ENCODE measurements at regions not wholly inside any gene's neighbourhood (a gene's known extent, or its start where the extent isn't known, plus 50 kb on each side); places are given as distances from the start of the nearest gene placed in this dataset.

DNA sequence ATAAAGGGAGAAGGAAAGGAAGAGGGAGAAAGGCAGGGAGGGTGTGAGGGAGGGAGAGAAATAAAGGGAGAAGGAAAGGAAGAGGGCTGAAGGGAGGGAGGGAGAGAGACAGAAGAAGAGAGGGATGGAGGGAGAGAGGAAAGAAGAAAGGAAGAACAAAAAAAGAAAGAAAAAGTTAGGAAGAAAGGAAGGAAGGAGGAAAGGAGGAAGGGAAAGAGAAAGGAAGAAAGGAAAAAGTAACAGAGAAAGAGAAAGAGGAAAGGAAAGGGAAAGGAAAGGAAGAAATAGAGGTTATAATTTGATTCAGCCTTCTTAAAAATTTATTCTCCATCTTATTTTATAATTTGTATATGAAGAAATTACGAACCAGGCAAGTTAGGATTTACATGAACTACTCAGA lies 836.6 kb upstream of the C9orf72 start:
- Histone ChIP-seq H3K4me1 (ENCODE audit: control insufficient read depth, insufficient read depth, low read length) (no peaks in the 10 kb centered on the region), H3K27ac (ENCODE audit: insufficient read depth, low read depth, low read length, poor library complexity, severe bottlenecking) (no peak overlapping the region), H3K27me3 (ENCODE audit: control insufficient read depth, insufficient read depth, low read length, poor library complexity, severe bottlenecking) (no peaks in the 10 kb centered on the region), H3K36me3 (ENCODE audit: control insufficient read depth, insufficient read depth, low read length) (no peaks in the 10 kb centered on the region), H3K4me3 (ENCODE audit: insufficient read depth, low read depth, low read length) (no peak overlapping the region), H3K9me3 (ENCODE audit: control insufficient read depth, low read length) (no peaks in the 10 kb centered on the region)
- no CpG with 5 or more reads among the region's 1 CpG for WGBS, 2 experiments

DNA sequence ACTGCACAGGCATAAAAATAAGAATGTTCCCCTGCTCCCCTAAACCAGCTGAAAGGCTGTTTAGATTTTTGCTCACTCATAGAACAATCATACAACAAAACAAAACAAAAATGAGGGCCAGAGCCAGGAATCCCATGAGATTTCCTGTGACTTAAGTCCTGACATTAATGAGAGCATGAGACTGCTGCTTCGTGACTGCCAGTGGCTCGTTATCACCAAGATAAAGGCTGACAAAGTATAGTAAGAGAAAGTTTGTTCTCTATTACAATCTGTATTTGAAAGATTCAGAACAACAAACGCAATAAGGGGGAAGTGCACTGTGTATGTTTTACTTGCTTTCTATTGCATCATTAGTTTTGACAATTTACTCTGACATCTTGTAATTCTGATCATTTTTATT lies 837.1 kb upstream of the C9orf72 start:
- no peak overlapping the region for H3K27ac ChIP-seq (ENCODE audit: insufficient read depth, low read depth, low read length, poor library complexity, severe bottlenecking)
- no peaks in the 10 kb centered on the region for H3K4me1 ChIP-seq (ENCODE audit: control insufficient read depth, insufficient read depth, low read length)
- H3K27me3 ChIP-seq (ENCODE audit: control insufficient read depth, insufficient read depth, low read length, poor library complexity, severe bottlenecking), result no peaks in the 10 kb centered on the region
- 83 to 92% methylated on average over 2 to 3 of the region's 3 CpGs for WGBS, 2 experiments
- no peaks in the 10 kb centered on the region for H3K9me3 ChIP-seq (ENCODE audit: control insufficient read depth, low read length)
- no peak overlapping the region for H3K4me3 ChIP-seq (ENCODE audit: insufficient read depth, low read depth, low read length)
- no peaks in the 10 kb centered on the region for H3K36me3 ChIP-seq (ENCODE audit: control insufficient read depth, insufficient read depth, low read length)

DNA sequence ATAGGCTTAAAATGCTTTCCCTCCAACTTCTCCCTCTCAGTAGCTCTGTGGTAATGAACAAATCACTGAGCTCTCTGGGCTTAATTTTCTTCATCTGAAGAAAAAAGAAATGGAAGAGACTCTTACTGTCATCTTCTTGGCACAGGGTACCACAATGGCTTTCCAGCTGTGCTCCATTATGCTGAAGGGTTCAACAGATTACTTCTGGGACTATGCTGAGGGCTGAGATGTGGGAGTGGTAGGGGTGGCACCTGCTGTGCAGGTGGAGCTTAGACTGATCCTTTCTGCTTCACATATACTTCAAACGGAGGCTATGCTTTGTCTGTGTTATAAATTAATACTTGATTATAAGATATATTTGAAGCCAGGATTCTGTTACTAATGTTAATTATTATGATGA lies 840.2 kb upstream of the C9orf72 start:
- Histone ChIP-seq H3K4me1 (ENCODE audit: control insufficient read depth, insufficient read depth, low read length) (no peaks in the 10 kb centered on the region), H3K4me3 (ENCODE audit: insufficient read depth, low read depth, low read length) (no peak overlapping the region)
- WGBS, 2 experiments, result no CpG with 5 or more reads among the region's 1 CpG

DNA sequence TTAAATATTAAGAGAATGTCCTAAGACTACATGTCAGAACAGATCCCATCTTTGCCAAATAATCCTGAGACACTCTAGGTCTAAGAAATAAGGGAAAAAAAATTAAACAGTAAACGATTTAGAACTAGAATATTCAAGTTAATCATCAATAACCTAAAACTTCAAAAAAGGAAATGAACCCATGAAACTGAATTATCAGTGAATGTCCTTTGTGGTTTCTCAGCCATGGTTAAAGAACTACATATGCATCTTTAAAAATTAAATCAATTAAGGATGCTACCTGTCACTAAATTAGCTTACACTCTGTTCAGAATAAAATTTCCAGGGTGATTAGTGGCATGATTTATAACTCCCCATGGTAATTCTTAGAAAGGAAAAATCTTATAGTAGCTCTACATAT lies 850.0 kb upstream of the C9orf72 start:
- H3K4me3 ChIP-seq (ENCODE audit: insufficient read depth, low read depth, low read length), result no peak overlapping the region
- 67% methylated on average over 1 of the region's 1 CpG; no CpG with 5 or more reads in 1 of the 2 experiments for WGBS, 2 experiments
- no peaks in the 10 kb centered on the region for H3K9me3 ChIP-seq (ENCODE audit: control insufficient read depth, low read length)
- no peaks in the 10 kb centered on the region for H3K27me3 ChIP-seq (ENCODE audit: control insufficient read depth, insufficient read depth, low read length, poor library complexity, severe bottlenecking)
- no peak overlapping the region for H3K27ac ChIP-seq (ENCODE audit: insufficient read depth, low read depth, low read length, poor library complexity, severe bottlenecking)
- H3K4me1 ChIP-seq (ENCODE audit: control insufficient read depth, insufficient read depth, low read length), result no peaks in the 10 kb centered on the region
- no peaks in the 10 kb centered on the region for H3K36me3 ChIP-seq (ENCODE audit: control insufficient read depth, insufficient read depth, low read length)

More for the DNA sequence above, 840.2 kb upstream of the C9orf72 start:
- Histone ChIP-seq H3K27me3 (ENCODE audit: control insufficient read depth, insufficient read depth, low read length, poor library complexity, severe bottlenecking) (no peaks in the 10 kb centered on the region), H3K36me3 (ENCODE audit: control insufficient read depth, insufficient read depth, low read length) (no peaks in the 10 kb centered on the region), H3K27ac (ENCODE audit: insufficient read depth, low read depth, low read length, poor library complexity, severe bottlenecking) (no peak overlapping the region), H3K9me3 (ENCODE audit: control insufficient read depth, low read length) (no peaks in the 10 kb centered on the region)

DNA sequence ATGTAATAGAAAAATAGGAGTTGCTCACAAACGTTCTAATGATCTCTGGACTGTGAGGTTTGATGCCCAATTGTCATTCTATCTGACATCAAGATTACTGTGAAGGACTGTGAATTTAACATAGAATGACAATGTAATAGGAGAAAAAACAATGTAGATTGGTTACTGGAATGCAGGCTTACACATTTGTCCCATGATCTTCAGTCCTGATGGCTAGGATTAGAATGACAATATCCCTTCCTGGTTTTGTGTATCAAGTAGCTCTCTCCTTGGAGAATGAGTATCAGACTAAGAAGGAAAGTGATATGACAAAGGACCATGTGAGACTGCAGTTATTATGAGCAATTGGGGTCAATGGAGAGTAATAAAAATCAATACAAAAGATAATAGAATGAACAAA lies 862.2 kb upstream of the C9orf72 start:
- Histone ChIP-seq H3K36me3 (ENCODE audit: control insufficient read depth, insufficient read depth, low read length) (no peaks in the 10 kb centered on the region), H3K4me1 (ENCODE audit: control insufficient read depth, insufficient read depth, low read length) (no peaks in the 10 kb centered on the region), H3K9me3 (ENCODE audit: control insufficient read depth, low read length) (no peaks in the 10 kb centered on the region), H3K27me3 (ENCODE audit: control insufficient read depth, insufficient read depth, low read length, poor library complexity, severe bottlenecking) (no peaks in the 10 kb centered on the region), H3K4me3 (ENCODE audit: insufficient read depth, low read depth, low read length) (no peak overlapping the region), H3K27ac (ENCODE audit: insufficient read depth, low read depth, low read length, poor library complexity, severe bottlenecking) (no peak overlapping the region)
- 85% methylated on average over 1 of the region's 1 CpG for WGBS, 2 experiments

DNA sequence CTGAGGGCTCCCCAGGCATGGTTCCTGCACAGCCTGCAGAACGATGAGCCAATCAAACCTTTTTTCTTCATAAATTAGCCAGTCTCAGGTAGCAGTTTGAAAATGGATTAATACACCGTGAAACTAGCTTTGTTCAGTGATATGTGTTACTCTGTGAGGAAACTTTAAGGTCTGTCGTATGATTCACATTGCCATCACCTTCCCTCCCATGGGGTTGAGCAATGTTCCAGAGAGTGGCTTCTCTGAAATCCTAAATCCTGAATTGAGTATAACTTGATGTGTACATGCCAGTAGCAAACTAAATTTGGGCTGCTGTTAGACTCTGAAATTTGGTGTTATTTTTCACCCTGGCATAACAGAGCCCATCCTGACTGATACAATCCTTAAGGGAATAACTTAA lies 866.4 kb upstream of the C9orf72 start:
- H3K4me1 ChIP-seq (ENCODE audit: control insufficient read depth, insufficient read depth, low read length), result no peaks in the 10 kb centered on the region

DNA sequence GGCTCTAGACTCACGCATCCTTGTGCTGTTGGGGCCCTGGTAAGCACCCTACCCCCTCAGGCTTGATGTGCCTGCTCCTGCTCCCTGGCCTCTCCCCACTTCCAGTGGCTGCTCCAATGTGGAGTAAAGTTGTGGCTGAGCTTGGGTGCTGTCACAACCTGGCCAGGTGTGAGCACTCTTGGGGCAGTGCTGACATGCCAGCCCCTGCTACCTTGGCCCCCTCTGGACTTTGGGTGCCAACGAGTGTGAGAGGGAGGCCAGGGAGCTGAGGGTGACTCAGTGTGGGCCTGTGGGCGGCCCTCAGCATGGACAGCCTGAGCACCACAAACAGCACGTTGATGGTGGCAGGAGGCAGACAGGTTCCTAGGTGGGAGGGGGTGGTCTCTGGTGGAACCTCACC lies 870.2 kb upstream of the C9orf72 start:
- H3K27ac ChIP-seq (ENCODE audit: insufficient read depth, low read depth, low read length, poor library complexity, severe bottlenecking), result no peak overlapping the region
- peaks cover 4% of the 10 kb centered on the region for H3K4me1 ChIP-seq (ENCODE audit: control insufficient read depth, insufficient read depth, low read length)
- peaks cover 3% of the 10 kb centered on the region for H3K9me3 ChIP-seq (ENCODE audit: control insufficient read depth, low read length)
- H3K4me3 ChIP-seq (ENCODE audit: insufficient read depth, low read depth, low read length), result no peak overlapping the region
- no peaks in the 10 kb centered on the region for H3K27me3 ChIP-seq (ENCODE audit: control insufficient read depth, insufficient read depth, low read length, poor library complexity, severe bottlenecking)
- no peaks in the 10 kb centered on the region for H3K36me3 ChIP-seq (ENCODE audit: control insufficient read depth, insufficient read depth, low read length)
- WGBS, 2 experiments, result 91 to 96% methylated on average over 4 of the region's 4 CpGs

More for the DNA sequence above, 866.4 kb upstream of the C9orf72 start:
- WGBS, 2 experiments, result 96% methylated on average over 3 of the region's 3 CpGs
- Histone ChIP-seq H3K4me3 (ENCODE audit: insufficient read depth, low read depth, low read length) (no peak overlapping the region), H3K9me3 (ENCODE audit: control insufficient read depth, low read length) (peaks cover 3% of the 10 kb centered on the region), H3K27me3 (ENCODE audit: control insufficient read depth, insufficient read depth, low read length, poor library complexity, severe bottlenecking) (no peaks in the 10 kb centered on the region), H3K36me3 (ENCODE audit: control insufficient read depth, insufficient read depth, low read length) (no peaks in the 10 kb centered on the region), H3K27ac (ENCODE audit: insufficient read depth, low read depth, low read length, poor library complexity, severe bottlenecking) (no peak overlapping the region)

DNA sequence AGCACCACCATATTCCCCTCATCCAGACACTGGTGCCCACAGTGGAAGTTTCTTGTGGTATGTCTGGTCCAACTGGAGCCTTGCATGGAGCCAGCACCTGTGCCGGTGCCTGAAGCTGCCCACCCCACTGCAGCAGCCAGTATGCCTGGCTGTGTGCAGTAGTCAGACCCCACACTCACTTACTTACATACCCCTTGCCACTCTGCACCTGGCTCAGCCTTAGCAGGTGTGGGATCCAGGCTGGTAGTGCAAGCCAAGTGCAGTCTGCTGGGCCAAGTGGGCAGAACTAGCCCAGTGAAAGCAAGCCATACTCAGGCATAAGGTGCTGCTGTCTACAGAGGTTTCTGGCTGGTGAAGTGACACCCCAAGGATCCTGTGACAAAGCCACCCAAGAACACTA lies 871.4 kb upstream of the C9orf72 start:
- H3K27me3 ChIP-seq (ENCODE audit: control insufficient read depth, insufficient read depth, low read length, poor library complexity, severe bottlenecking), result no peaks in the 10 kb centered on the region
- 89 to 97% methylated on average over 1 of the region's 1 CpG for WGBS, 2 experiments
- peaks cover 4% of the 10 kb centered on the region for H3K4me1 ChIP-seq (ENCODE audit: control insufficient read depth, insufficient read depth, low read length)
- no peak overlapping the region for H3K27ac ChIP-seq (ENCODE audit: insufficient read depth, low read depth, low read length, poor library complexity, severe bottlenecking)
- peaks cover 3% of the 10 kb centered on the region for H3K9me3 ChIP-seq (ENCODE audit: control insufficient read depth, low read length)
- no peaks in the 10 kb centered on the region for H3K36me3 ChIP-seq (ENCODE audit: control insufficient read depth, insufficient read depth, low read length)
- H3K4me3 ChIP-seq (ENCODE audit: insufficient read depth, low read depth, low read length), result no peak overlapping the region

DNA sequence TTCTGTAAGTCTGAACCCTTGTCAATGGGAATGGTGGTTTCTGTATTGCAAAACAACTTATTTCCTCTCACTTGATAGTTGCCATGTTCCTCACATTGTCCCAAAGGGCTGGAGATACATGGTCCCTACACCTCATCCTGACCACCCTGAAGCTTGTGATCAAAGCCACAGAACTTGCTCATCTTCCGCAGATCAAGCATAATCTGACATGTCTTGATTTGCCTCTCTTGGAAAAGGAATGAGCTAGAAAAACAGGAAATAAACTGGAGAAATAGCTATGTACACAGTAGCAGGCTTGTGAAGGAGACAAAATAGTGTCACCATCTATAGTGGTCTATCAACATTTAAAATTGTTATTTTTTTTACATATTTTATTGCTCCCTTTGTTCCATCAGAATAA lies 871.9 kb upstream of the C9orf72 start:
- 100% methylated on average over 1 of the region's 1 CpG for WGBS, 2 experiments
- Histone ChIP-seq H3K9me3 (ENCODE audit: control insufficient read depth, low read length) (peaks cover 3% of the 10 kb centered on the region), H3K36me3 (ENCODE audit: control insufficient read depth, insufficient read depth, low read length) (no peaks in the 10 kb centered on the region), H3K27ac (ENCODE audit: insufficient read depth, low read depth, low read length, poor library complexity, severe bottlenecking) (no peak overlapping the region), H3K4me3 (ENCODE audit: insufficient read depth, low read depth, low read length) (no peak overlapping the region), H3K4me1 (ENCODE audit: control insufficient read depth, insufficient read depth, low read length) (peaks cover 4% of the 10 kb centered on the region), H3K27me3 (ENCODE audit: control insufficient read depth, insufficient read depth, low read length, poor library complexity, severe bottlenecking) (no peaks in the 10 kb centered on the region)

DNA sequence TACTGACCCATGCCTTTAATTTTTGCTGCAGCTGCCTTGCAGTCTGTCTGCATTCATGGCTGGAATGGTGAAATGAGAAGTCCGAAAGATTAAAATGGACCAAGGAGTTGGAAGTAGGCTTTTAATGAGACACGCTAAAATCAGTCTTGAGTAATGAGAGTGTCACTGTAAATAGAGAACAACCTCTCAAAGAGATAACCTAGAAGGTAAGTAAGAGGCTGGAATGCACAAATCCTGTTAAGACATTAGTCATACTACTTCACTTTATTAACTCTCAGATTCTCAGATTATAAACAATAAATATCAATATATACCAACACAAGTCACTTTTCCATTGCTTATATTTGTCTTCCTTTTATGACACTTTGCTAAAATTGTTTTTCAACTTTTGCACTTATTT lies 880.6 kb upstream of the C9orf72 start:
- 95 to 97% methylated on average over 2 of the region's 2 CpGs for WGBS, 2 experiments
- H3K4me3 ChIP-seq (ENCODE audit: insufficient read depth, low read depth, low read length), result no peak overlapping the region
- H3K9me3 ChIP-seq (ENCODE audit: control insufficient read depth, low read length), result no peaks in the 10 kb centered on the region
- no peaks in the 10 kb centered on the region for H3K4me1 ChIP-seq (ENCODE audit: control insufficient read depth, insufficient read depth, low read length)
- H3K36me3 ChIP-seq (ENCODE audit: control insufficient read depth, insufficient read depth, low read length), result no peaks in the 10 kb centered on the region
- H3K27me3 ChIP-seq (ENCODE audit: control insufficient read depth, insufficient read depth, low read length, poor library complexity, severe bottlenecking), result no peaks in the 10 kb centered on the region
- H3K27ac ChIP-seq (ENCODE audit: insufficient read depth, low read depth, low read length, poor library complexity, severe bottlenecking), result no peak overlapping the region

DNA sequence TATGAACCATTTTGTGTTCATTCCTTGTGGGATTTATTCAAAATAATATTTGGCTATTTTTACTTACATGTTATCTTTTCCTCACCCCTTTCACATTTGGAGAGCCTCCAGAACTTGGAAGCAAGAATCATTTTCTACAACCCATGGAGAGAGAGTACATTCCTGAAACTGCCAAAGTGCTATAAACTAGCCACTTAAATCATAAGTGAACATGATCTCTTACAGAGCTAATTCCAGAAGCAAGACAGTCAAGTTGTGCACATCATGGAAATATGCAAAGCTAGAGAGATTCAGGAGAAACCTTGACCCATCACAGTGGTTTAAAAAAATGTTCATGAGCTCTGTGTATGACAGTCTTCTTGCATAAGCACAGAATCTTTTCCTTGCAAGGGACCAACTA lies 883.6 kb upstream of the C9orf72 start:
- no peak overlapping the region for H3K27ac ChIP-seq (ENCODE audit: insufficient read depth, low read depth, low read length, poor library complexity, severe bottlenecking)
- H3K9me3 ChIP-seq (ENCODE audit: control insufficient read depth, low read length), result no peaks in the 10 kb centered on the region
- H3K27me3 ChIP-seq (ENCODE audit: control insufficient read depth, insufficient read depth, low read length, poor library complexity, severe bottlenecking), result no peaks in the 10 kb centered on the region
- H3K4me3 ChIP-seq (ENCODE audit: insufficient read depth, low read depth, low read length), result no peak overlapping the region
- no peaks in the 10 kb centered on the region for H3K36me3 ChIP-seq (ENCODE audit: control insufficient read depth, insufficient read depth, low read length)
- H3K4me1 ChIP-seq (ENCODE audit: control insufficient read depth, insufficient read depth, low read length), result no peaks in the 10 kb centered on the region

All from ectodermal cell (in vitro differentiated cells).